GM13976 (cell line): ENCODE measurements at regions not wholly inside any gene's neighbourhood (a gene's known extent, or its start where the extent isn't known, plus 50 kb on each side); places are given as distances from the start of the nearest gene placed in this dataset.

Source experiments
- DNase-seq: peaks from one replicate; pipeline ENCODE4 v3.0.0; 2012; ENCODE audit warnings: low spot score
- in situ Hi-C: fragments of 300-500 bp; cut with MboI; formaldehyde crosslinking; loops from one replicate; pipeline ENCODE4 v1.12.0; 2022; ENCODE audit warnings: low sequenced_read_pairs, mixed read lengths, inconsistent platforms; ENCODE audit not compliant: unreplicated experiment
- TF ChIP-seq, protein P1 (sequence below): IDR thresholded peaks from 2 replicates; pipeline ENCODE4 v1.5.1; 2012; ENCODE audit warnings: borderline replicate concordance, mild to moderate bottlenecking; ENCODE audit not compliant: insufficient read depth; ENCODE audit errors: extremely low read depth, missing control alignments, control extremely low read depth

DNA sequence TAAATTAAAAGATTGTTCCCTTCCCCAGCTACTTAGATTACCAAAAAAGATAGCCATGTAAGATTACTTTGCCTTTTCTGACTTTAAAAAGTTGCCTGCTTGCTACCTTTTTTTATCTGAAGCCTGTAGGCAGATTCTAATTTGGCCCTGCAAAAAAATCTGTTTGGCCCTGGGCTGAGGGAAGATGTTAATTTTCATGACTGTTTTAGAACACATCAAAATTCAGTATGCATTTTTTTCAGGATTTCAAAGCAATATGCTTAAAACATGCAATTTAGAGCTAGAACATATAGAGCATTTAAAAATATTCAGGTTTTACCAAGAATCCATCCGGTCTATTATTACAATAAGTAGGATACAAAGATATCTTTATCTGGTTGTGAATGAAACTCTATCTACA lies 563.6 kb downstream of the NR2F1-AS1 start:
- TF ChIP-seq, protein P1, sequence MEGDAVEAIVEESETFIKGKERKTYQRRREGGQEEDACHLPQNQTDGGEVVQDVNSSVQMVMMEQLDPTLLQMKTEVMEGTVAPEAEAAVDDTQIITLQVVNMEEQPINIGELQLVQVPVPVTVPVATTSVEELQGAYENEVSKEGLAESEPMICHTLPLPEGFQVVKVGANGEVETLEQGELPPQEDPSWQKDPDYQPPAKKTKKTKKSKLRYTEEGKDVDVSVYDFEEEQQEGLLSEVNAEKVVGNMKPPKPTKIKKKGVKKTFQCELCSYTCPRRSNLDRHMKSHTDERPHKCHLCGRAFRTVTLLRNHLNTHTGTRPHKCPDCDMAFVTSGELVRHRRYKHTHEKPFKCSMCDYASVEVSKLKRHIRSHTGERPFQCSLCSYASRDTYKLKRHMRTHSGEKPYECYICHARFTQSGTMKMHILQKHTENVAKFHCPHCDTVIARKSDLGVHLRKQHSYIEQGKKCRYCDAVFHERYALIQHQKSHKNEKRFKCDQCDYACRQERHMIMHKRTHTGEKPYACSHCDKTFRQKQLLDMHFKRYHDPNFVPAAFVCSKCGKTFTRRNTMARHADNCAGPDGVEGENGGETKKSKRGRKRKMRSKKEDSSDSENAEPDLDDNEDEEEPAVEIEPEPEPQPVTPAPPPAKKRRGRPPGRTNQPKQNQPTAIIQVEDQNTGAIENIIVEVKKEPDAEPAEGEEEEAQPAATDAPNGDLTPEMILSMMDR = no peak
- in situ Hi-C loops = no loop called here
- DNase-seq = no peak

DNA sequence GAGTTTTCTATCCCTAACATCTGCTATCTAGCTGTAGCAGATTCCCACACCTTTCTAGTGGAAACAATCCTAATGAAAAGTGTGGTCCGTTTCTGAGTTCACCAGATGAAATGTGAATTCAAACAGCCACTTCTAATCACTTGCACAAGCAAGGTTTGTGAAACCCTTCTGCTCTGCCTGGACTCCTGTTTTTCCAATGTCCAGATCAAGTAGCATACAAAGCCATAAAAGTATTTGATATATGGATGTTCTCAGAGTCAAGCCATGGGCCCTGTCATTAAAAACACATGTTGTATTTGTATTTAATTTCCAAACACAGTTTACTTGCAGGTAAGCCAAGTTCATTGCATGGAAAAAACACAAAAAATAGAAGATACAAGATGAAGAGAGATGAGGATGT lies 570.4 kb downstream of the NR2F1-AS1 start:
- in situ Hi-C loops = no loop called here
- TF ChIP-seq, protein P1 = no peak
- no peak for DNase-seq

DNA sequence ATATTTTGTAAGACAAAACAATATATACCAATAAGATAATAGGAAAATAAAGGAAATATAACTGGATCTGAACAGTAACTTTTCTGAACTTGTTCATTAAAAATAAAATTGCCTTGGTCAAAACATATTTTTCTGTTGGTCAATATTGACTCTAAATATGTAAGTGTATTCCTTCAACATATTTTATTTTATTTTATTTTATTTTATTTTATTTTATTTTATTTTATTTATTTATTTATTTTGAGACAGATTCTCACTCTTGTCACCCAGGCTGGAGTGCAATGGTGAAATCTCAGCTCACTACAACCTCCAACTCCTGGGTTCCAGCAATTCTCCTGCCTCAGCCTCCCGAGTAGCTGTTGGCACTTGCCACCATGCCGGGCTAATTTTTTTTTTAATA lies 571.0 kb downstream of the NR2F1-AS1 start:
- in situ Hi-C loops = no loop called here
- TF ChIP-seq, protein P1 = no peak
- no peak for DNase-seq

DNA sequence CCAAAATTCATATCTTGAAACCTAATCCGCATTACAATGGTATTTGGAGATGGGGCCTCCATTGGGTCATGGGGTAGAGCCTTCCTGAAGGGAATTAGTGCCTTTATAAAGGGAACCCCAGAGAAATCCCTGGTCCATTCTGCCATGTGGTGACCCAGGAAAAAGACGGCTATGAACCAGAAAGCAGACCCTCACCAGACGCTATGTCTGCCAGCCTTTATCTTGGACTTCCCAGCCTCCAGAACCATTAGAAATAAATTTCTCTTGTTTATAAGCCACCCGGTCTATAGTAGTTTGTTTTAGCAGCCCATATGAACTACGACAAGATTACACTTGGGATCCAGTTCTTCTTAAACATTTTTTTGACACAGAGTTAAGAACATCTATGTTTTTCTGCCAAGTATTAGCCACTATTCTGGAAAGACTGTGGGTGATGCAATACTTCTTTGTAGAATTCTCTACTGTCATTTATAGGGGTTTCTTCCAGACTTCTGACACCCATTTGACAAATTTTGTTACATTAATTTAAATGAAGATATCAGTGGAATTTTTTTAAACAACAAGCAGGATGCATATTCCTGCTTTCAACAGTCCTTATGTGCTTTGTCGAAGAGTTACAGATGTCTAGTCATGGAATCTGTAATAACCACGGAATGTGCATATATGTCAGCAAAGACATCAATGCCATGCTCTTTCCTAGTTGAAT lies 572.4 kb downstream of the NR2F1-AS1 start:
- no peak for DNase-seq
- in situ Hi-C loops = no loop called here
- TF ChIP-seq, protein P1 = no peak

DNA sequence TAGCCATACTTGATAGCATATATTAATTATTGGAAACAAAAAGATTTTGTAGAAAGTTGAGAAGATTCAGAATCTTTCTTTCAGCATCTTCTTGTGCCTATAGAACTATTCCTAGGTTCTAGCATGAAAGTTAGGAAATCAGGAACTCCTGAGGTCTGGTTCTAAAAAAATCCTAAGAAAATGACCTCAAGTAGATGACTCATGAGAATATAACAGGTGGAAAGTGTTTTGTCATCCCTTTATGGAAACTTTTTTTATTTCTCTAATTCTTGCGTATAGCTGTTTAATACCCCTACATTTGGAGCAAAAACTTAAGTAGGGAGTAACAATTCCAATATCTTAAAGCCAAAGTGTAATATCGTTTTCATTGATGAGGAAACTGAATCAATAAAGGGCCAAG lies 574.1 kb downstream of the NR2F1-AS1 start:
- DNase-seq = no peak
- TF ChIP-seq, protein P1 = no peak
- in situ Hi-C loops = no loop called here

- TF ChIP-seq, protein P1 = no peak
- in situ Hi-C loops = no loop called here
- DNase-seq = no peak
Observed at GRCh38 chr5:92998456-92998855, 582.6 kb downstream of the NR2F1-AS1 start.

DNA sequence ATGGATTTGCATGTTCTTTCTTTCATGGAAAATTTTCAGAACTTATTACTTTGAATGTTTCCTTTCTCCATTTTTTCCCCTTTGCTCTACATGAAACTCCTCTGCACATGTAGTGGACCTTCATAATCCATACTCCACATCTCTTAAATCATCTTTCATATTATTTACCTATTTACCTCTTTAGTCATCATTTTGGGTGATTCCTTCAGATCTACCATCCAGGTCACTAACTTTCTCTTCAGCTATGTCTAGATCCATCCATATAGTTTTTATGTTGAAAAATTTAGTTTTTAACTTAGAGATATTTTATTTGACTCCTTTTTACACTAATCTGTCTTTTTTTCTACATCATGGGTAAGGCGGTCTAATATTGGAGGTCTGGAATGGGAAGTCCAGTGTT lies 586.6 kb downstream of the NR2F1-AS1 start:
- in situ Hi-C loops = no loop called here
- TF ChIP-seq, protein P1 = no peak
- DNase-seq = no peak
